Hepatocyte (in vitro differentiated cells): ENCODE measurements at regions not wholly inside any gene's neighbourhood (a gene's known extent, or its start where the extent isn't known, plus 50 kb on each side); places are given as distances from the start of the nearest gene placed in this dataset.

ENCODE experiments used
- DNase-seq: peaks from one replicate; pipeline ENCODE4 v3.0.0-alpha.2; 2016; ENCODE audit warnings: low spot score
- H2AFZ ChIP-seq: fragments of 200-600 bp; sonication (generic); 2 replicates; pipeline ENCODE4 v1.6.0; 2016; ENCODE audit warnings: antibody characterized with exemption, mild to moderate bottlenecking
- H3K27ac ChIP-seq: fragments of 200-600 bp; sonication (generic); 2 replicates; pipeline ENCODE4 v1.5.1; 2016; ENCODE audit warnings: mild to moderate bottlenecking
- H3K27me3 ChIP-seq: fragments of 200-600 bp; sonication (generic); 2 replicates; pipeline ENCODE4 v1.6.1; 2016
- H3K36me3 ChIP-seq: fragments of 200-600 bp; sonication (generic); replicated peaks from 2 replicates; pipeline ENCODE4 v1.5.1; 2016; ENCODE audit warnings: low read depth; ENCODE audit not compliant: insufficient read depth
- H3K4me1 ChIP-seq: fragments of 200-600 bp; sonication (generic); 2 replicates; pipeline ENCODE4 v1.5.1; 2016; ENCODE audit warnings: mild to moderate bottlenecking, moderate library complexity; ENCODE audit not compliant: insufficient read depth
- H3K4me2 ChIP-seq: fragments of 200-600 bp; sonication (generic); 2 replicates; pipeline ENCODE4 v1.6.0; 2016
- H3K4me3 ChIP-seq: fragments of 200-600 bp; sonication (generic); 2 replicates; pipeline ENCODE4 v1.5.1; 2016; ENCODE audit warnings: mild to moderate bottlenecking
- H3K79me2 ChIP-seq: fragments of 200-600 bp; sonication (generic); 2 replicates; pipeline ENCODE4 v1.6.0; 2017; ENCODE audit warnings: mild to moderate bottlenecking
- H3K9me2 ChIP-seq: fragments of 200-600 bp; sonication (generic); replicated peaks from 2 replicates; pipeline ENCODE4 v1.6.0; 2017; ENCODE audit warnings: mild to moderate bottlenecking; ENCODE audit not compliant: insufficient read depth
- H3K9me3 ChIP-seq: fragments of 200-600 bp; sonication (generic); 2 replicates; pipeline ENCODE4 v1.5.1; 2016; ENCODE audit warnings: low read depth, mild to moderate bottlenecking
- H4K20me1 ChIP-seq: fragments of 200-600 bp; sonication (generic); 2 replicates; pipeline ENCODE4 v1.6.0; 2016; ENCODE audit warnings: mild to moderate bottlenecking; ENCODE audit not compliant: insufficient read depth, poor library complexity, severe bottlenecking
- EZH2 ChIP-seq: fragments of 200-600 bp; sonication (generic); IDR thresholded peaks from 2 replicates; pipeline ENCODE4 v1.6.1; 2016; ENCODE audit warnings: antibody characterized with exemption, mild to moderate bottlenecking, borderline replicate concordance
- EZH2phosphoT487 ChIP-seq: fragments of 200-600 bp; sonication (generic); IDR thresholded peaks from one replicate; pipeline ENCODE4 v1.6.1; 2018; ENCODE audit warnings: antibody characterized with exemption, mild to moderate bottlenecking, low read depth, moderate library complexity; ENCODE audit not compliant: unreplicated experiment, severe bottlenecking
- WGBS: methylation state at CpG from one replicate; pipeline ENCODE4 v1.1.6; 2016; ENCODE audit warnings: low lambda C conversion rate; ENCODE audit errors: missing lambda C conversion rate; 5-methylcytosine and 5-hydroxymethylcytosine counted together
- TF ChIP-seq, protein P1 (sequence below): fragments of 200-600 bp; sonication (generic); IDR thresholded peaks from 2 replicates; pipeline ENCODE4 v1.5.1; 2016; ENCODE audit warnings: antibody characterized with exemption, mild to moderate bottlenecking; ENCODE audit not compliant: poor library complexity

DNA sequence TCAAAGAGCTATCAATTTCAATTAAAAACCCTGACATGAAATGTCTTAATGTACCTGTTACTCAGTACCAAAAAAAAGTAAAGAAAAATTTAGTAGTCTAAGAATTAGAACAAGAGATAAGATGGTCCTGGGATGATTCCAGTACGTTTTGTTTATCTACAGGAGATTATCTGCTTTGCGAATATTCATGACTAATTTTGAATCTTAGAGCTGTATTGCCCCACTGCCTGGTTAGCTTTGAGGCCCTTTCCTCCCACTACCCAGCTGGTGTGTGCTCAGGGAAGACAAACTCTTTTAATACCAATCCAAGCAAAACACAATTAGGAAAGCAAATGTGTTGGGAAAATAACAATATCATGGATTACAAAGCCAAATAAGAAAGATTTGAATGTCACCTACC, 263.5 kb downstream of the FOXG1 start:
- no peaks in the 10 kb centered on the region for H4K20me1 ChIP-seq
- no peaks in the 10 kb centered on the region for H3K9me2 ChIP-seq
- H3K4me2 ChIP-seq: no peak overlapping the region
- H3K4me3 ChIP-seq: no peak overlapping the region
- no peaks in the 10 kb centered on the region for H3K36me3 ChIP-seq
- TF ChIP-seq, protein P1, sequence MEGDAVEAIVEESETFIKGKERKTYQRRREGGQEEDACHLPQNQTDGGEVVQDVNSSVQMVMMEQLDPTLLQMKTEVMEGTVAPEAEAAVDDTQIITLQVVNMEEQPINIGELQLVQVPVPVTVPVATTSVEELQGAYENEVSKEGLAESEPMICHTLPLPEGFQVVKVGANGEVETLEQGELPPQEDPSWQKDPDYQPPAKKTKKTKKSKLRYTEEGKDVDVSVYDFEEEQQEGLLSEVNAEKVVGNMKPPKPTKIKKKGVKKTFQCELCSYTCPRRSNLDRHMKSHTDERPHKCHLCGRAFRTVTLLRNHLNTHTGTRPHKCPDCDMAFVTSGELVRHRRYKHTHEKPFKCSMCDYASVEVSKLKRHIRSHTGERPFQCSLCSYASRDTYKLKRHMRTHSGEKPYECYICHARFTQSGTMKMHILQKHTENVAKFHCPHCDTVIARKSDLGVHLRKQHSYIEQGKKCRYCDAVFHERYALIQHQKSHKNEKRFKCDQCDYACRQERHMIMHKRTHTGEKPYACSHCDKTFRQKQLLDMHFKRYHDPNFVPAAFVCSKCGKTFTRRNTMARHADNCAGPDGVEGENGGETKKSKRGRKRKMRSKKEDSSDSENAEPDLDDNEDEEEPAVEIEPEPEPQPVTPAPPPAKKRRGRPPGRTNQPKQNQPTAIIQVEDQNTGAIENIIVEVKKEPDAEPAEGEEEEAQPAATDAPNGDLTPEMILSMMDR: no peak
- TF ChIP-seq EZH2phosphoT487: no peak
- no peak for TF ChIP-seq EZH2
- no peak overlapping the region for H3K27ac ChIP-seq
- H3K27me3 ChIP-seq: no peaks in the 10 kb centered on the region
- DNase-seq: no peak
- peaks cover 8% of the 10 kb centered on the region for H3K4me1 ChIP-seq
- H2AFZ ChIP-seq: no peak overlapping the region
- H3K79me2 ChIP-seq: no peaks in the 10 kb centered on the region
- WGBS: 57% methylated on average over 2 of the region's 2 CpGs
- peaks cover 6% of the 10 kb centered on the region for H3K9me3 ChIP-seq

DNA sequence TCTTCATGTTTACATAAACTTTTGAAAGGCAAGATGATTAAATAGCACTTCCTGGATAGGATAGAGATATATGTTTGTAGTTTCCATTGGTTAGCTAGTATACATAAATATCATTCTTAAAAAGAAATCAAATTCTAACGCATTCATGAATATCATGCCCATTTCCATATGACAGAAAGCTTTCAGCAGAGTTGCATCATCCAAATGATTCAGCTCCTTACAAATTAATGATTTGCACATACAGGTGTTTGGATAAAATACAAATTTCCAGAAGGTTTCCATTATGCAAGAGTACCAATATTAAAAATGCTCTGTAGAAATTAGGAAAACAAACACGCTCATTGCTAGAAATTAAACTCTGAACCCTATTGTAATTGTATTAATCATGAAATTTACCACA, 264.4 kb downstream of the FOXG1 start:
- Histone ChIP-seq H3K4me2 (no peak overlapping the region), H4K20me1 (no peaks in the 10 kb centered on the region), H3K4me1 (peaks cover 8% of the 10 kb centered on the region), H3K9me3 (peaks cover 6% of the 10 kb centered on the region), H3K9me2 (no peaks in the 10 kb centered on the region), H3K4me3 (no peak overlapping the region), H3K27me3 (no peaks in the 10 kb centered on the region), H2AFZ (no peak overlapping the region), H3K36me3 (no peaks in the 10 kb centered on the region), H3K79me2 (no peaks in the 10 kb centered on the region), H3K27ac (no peak overlapping the region)
- WGBS: 95% methylated on average over 2 of the region's 2 CpGs
- TF ChIP-seq EZH2phosphoT487 (no peak), EZH2 (no peak)
- TF ChIP-seq, protein P1: no peak
- no peak for DNase-seq

DNA sequence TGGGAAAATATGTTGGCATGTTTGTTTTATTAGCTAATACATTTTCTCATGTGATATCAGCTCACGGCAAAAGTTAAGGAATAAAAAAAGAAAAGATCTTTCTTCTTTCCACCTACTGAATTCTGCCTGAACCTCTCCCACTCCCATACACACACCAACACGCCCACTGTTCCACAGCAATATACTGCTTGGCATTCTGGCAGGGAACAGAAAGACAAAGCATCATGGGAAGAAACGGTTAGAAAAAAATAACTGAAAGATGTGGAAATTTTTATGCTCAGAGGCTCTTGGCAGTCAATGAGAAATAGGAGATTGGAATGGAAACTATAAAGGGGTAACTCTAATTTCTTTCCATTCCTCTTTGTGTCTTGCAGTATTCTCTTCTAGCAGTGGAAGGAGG, 268.5 kb downstream of the FOXG1 start:
- Histone ChIP-seq H3K4me3 (no peak overlapping the region), H3K27me3 (no peaks in the 10 kb centered on the region), H3K36me3 (no peaks in the 10 kb centered on the region), H4K20me1 (no peaks in the 10 kb centered on the region), H2AFZ (no peak overlapping the region), H3K4me1 (no peaks in the 10 kb centered on the region), H3K9me3 (no peaks in the 10 kb centered on the region), H3K4me2 (no peak overlapping the region), H3K79me2 (no peaks in the 10 kb centered on the region), H3K9me2 (no peaks in the 10 kb centered on the region), H3K27ac (no peak overlapping the region)
- 90% methylated on average over 3 of the region's 3 CpGs for WGBS
- DNase-seq: no peak
- TF ChIP-seq EZH2: no peak
- TF ChIP-seq, protein P1: no peak
- TF ChIP-seq EZH2phosphoT487: no peak

DNA sequence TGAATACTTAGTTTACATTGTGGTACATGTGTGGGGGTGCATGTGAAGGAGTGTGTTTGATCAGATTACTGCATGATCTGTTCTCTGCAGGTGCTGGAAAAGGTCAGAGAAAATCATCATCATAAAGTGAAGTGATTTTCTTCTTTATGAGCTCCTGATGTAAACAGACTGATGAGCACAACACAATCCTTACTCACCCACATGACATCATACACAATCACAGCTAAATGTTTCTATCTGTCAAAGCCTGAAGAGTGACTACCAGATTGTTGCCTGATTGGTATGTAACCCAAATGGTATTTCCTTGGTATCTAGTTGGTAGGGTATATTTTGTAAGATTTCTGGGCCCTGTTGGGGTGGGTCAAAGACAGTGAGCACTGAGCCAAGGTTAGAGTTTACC, 270.8 kb downstream of the FOXG1 start:
- no peaks in the 10 kb centered on the region for H3K9me3 ChIP-seq
- H3K79me2 ChIP-seq: no peaks in the 10 kb centered on the region
- no peaks in the 10 kb centered on the region for H3K27me3 ChIP-seq
- no peak overlapping the region for H3K4me3 ChIP-seq
- no peak overlapping the region for H3K4me2 ChIP-seq
- no peaks in the 10 kb centered on the region for H3K9me2 ChIP-seq
- H2AFZ ChIP-seq: no peak overlapping the region
- DNase-seq: no peak
- H3K4me1 ChIP-seq: no peaks in the 10 kb centered on the region
- H3K36me3 ChIP-seq: no peaks in the 10 kb centered on the region
- H4K20me1 ChIP-seq: no peaks in the 10 kb centered on the region
- TF ChIP-seq EZH2 (no peak), EZH2phosphoT487 (no peak)
- TF ChIP-seq, protein P1: no peak
- H3K27ac ChIP-seq: no peak overlapping the region
